ENCODE measurements at regions not wholly inside any gene's neighbourhood (a gene's known extent, or its start where the extent isn't known, plus 50 kb on each side); places are given as distances from the start of the nearest gene placed in this dataset.

GRCh38 chr11:45024316-45024715 lies 73.6 kb upstream of the TP53I11 start:
- H3K9me3 ChIP-seq (ENCODE audit: severe bottlenecking), result no peaks in the 10 kb centered on the region
- DNase-seq (ENCODE audit: low spot score) (no peak), ATAC-seq (ENCODE audit: low read depth) (no peak)
- no peak overlapping the region for H3K27ac ChIP-seq (ENCODE audit: poor library complexity, severe bottlenecking)
- no peaks in the 10 kb centered on the region for H3K36me3 ChIP-seq (ENCODE audit: low read depth)
- no peaks in the 10 kb centered on the region for H3K27me3 ChIP-seq (ENCODE audit: insufficient read depth, poor library complexity, severe bottlenecking)
- H3K4me3 ChIP-seq (ENCODE audit: severe bottlenecking), result no peak overlapping the region
- TF ChIP-seq, protein P1, sequence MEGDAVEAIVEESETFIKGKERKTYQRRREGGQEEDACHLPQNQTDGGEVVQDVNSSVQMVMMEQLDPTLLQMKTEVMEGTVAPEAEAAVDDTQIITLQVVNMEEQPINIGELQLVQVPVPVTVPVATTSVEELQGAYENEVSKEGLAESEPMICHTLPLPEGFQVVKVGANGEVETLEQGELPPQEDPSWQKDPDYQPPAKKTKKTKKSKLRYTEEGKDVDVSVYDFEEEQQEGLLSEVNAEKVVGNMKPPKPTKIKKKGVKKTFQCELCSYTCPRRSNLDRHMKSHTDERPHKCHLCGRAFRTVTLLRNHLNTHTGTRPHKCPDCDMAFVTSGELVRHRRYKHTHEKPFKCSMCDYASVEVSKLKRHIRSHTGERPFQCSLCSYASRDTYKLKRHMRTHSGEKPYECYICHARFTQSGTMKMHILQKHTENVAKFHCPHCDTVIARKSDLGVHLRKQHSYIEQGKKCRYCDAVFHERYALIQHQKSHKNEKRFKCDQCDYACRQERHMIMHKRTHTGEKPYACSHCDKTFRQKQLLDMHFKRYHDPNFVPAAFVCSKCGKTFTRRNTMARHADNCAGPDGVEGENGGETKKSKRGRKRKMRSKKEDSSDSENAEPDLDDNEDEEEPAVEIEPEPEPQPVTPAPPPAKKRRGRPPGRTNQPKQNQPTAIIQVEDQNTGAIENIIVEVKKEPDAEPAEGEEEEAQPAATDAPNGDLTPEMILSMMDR (IDR thresholded peaks at IDR 0.05; ENCODE audit: poor library complexity, severe bottlenecking), result no peak
- no peaks in the 10 kb centered on the region for H3K4me1 ChIP-seq (ENCODE audit: insufficient read depth, poor library complexity, severe bottlenecking)

GRCh38 chr11:45024846-45025588 lies 74.3 kb upstream of the TP53I11 start:
- TF ChIP-seq, protein P1 (IDR thresholded peaks at IDR 0.05; ENCODE audit: poor library complexity, severe bottlenecking), result no peak

GRCh38 chr11:45025716-45026492 lies 75.2 kb upstream of the TP53I11 start:
- Histone ChIP-seq H3K4me3 (ENCODE audit: severe bottlenecking) (no peak overlapping the region), H3K36me3 (ENCODE audit: low read depth) (no peaks in the 10 kb centered on the region), H3K27ac (ENCODE audit: poor library complexity, severe bottlenecking) (no peak overlapping the region), H3K27me3 (ENCODE audit: insufficient read depth, poor library complexity, severe bottlenecking) (no peaks in the 10 kb centered on the region), H3K4me1 (ENCODE audit: insufficient read depth, poor library complexity, severe bottlenecking) (no peaks in the 10 kb centered on the region), H3K9me3 (ENCODE audit: severe bottlenecking) (no peaks in the 10 kb centered on the region)
- no peak for DNase-seq (ENCODE audit: low spot score)
- ATAC-seq (ENCODE audit: low read depth), result peak; percentile 44; the same call in 2 of the 3 replicates
- TF ChIP-seq, protein P1 (IDR thresholded peaks at IDR 0.05; ENCODE audit: poor library complexity, severe bottlenecking), result no peak

More at GRCh38 chr11:45024846-45025588, 74.3 kb upstream of the TP53I11 start:
- H3K4me3 ChIP-seq (ENCODE audit: severe bottlenecking), result no peak overlapping the region
- no peaks in the 10 kb centered on the region for H3K9me3 ChIP-seq (ENCODE audit: severe bottlenecking)
- DNase-seq (ENCODE audit: low spot score) (no peak), ATAC-seq (ENCODE audit: low read depth) (no peak)
- H3K27me3 ChIP-seq (ENCODE audit: insufficient read depth, poor library complexity, severe bottlenecking), result no peaks in the 10 kb centered on the region
- H3K36me3 ChIP-seq (ENCODE audit: low read depth), result no peaks in the 10 kb centered on the region
- no peaks in the 10 kb centered on the region for H3K4me1 ChIP-seq (ENCODE audit: insufficient read depth, poor library complexity, severe bottlenecking)
- no peak overlapping the region for H3K27ac ChIP-seq (ENCODE audit: poor library complexity, severe bottlenecking)

DNA sequence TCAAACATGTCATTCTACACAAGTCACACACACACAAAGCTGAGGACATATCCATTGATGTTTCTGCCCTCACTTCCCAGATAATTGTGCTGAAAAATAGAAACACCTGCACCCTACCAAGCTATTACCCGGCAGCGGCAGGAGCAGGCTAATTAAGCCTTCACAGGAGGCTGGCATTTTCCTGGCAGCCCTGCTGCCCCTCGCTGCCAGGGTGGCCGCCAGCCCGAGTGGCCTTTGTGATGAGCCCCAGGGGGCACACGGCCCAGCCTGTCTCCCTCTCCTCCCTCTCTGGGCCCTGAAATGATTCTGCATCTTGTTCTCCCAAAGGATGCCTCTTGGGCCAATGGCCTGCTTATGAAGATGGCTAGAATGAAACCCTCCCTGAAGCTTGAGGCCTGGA lies 76.2 kb upstream of the TP53I11 start:
- no peaks in the 10 kb centered on the region for H3K27me3 ChIP-seq (ENCODE audit: insufficient read depth, poor library complexity, severe bottlenecking)
- DNase-seq (ENCODE audit: low spot score) (no peak), ATAC-seq (ENCODE audit: low read depth) (no peak)
- H3K4me3 ChIP-seq (ENCODE audit: severe bottlenecking), result no peak overlapping the region
- TF ChIP-seq, protein P1 (IDR thresholded peaks at IDR 0.05; ENCODE audit: poor library complexity, severe bottlenecking), result no peak
- no peaks in the 10 kb centered on the region for H3K4me1 ChIP-seq (ENCODE audit: insufficient read depth, poor library complexity, severe bottlenecking)
- no peaks in the 10 kb centered on the region for H3K36me3 ChIP-seq (ENCODE audit: low read depth)
- H3K27ac ChIP-seq (ENCODE audit: poor library complexity, severe bottlenecking), result no peak overlapping the region
- H3K9me3 ChIP-seq (ENCODE audit: severe bottlenecking), result no peaks in the 10 kb centered on the region

Measured in RWPE2 (cell line).